HG03159 (cell line): ENCODE measurements at regions not wholly inside any gene's neighbourhood (a gene's known extent, or its start where the extent isn't known, plus 50 kb on each side); places are given as distances from the start of the nearest gene placed in this dataset.

Experiments used
- ATAC-seq: cut with Tn5 transposase; IDR thresholded peaks from one replicate; pipeline ENCODE4 v1.9.1; 2021; ENCODE audit warnings: mild to moderate bottlenecking, moderate library complexity; ENCODE audit not compliant: unreplicated experiment

DNA sequence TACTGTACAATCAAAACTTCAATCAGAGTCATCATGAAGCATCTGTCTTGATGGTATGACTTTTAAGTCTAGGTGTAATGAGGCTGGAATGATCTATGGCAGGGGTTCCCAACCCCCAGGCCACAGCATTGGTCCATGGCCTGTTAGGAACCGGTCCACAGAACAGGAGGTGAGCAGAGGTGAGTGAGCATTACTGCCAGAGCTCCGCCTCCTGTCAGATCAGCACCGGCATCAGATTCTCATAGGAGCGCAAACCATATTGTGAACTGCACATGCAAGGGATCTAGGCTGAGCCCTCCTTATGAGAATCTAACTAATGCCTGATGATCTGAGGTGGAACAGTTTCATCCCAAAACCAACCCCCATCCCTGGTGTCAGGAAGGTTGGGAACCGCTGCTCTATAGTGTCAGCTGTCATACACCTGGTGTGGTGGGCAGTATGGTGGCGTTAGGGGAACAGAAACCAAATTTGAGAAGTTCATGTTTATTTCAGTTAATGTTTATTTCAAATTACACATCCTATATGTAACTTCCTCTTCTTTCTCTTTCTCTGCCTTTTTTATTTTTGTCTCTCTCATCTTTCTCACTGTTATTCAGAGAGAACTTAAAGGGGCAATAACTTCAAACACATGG lies 432.6 kb downstream of the TNS3 start:
- ATAC-seq, result peak; percentile 69

DNA sequence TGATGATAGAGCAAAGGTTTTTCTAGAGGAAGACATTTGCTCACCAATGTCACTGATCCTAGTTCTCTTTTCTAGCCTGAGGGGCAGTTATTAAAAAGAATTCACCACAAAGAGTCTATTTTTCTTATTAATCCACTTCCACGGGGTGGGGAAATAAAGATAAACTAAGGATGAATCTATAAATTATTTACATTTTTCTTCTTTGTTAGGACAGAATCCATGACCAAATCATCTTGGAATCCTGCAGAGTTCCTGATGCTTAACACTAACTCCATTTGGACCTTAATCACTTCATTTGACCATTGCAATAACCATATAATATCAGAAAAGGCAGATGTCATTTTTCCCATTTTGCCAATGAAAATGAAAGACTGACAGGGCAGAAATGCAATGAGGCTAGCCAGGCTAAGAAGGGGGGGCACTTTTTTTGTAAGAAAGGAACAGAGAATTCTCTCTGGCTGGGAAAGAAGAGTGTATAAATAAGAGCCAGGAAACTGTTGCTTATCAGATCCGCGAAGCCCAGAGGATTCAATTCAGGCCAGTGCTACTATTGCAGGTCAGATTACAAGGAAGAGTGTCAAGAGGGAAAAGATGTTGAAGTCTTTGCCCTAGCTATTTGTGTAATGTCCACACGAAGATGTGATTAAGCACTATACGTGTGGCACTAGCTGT lies 433.2 kb downstream of the TNS3 start:
- no peak for ATAC-seq

DNA sequence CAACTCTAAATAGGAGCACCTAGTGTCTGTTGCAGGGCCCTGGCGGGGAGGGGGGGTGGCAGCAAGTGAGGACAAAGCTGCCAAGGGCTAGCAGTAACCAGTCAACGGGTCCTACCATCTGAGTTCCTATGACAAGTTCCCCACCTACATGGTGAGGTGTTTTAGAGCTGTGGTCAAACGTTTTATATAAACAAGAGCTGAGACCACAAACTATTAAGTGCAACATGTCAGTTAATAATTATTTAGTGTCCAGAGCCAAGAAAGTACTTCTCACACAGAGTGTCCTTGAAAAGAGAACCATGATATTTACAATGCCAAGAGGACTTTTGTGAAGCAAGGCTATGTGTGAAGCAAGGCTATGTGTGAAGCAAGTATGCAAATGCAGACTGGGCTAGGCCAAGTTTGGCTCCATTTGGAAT lies 434.7 kb downstream of the TNS3 start:
- ATAC-seq, result peak; percentile 43

DNA sequence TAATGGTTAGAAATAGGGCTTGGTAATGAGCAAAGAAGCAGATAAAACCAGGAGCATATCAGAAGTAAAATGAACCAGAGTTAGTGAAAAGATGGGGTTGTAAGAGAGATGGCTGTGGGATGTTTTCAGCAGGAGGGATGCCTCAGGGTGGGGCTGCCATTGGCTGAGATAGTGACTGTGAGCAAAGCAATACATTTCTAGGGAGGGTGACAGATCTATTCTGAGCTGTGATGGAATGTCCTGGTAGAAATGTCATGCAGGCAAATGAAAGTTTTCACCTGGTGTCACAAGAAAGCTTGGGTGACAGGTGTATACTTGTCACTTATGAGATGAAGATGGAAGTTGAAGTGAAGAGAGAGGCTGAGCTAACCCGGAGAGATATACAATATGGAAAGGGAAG lies 435.9 kb downstream of the TNS3 start:
- ATAC-seq, result no peak

DNA sequence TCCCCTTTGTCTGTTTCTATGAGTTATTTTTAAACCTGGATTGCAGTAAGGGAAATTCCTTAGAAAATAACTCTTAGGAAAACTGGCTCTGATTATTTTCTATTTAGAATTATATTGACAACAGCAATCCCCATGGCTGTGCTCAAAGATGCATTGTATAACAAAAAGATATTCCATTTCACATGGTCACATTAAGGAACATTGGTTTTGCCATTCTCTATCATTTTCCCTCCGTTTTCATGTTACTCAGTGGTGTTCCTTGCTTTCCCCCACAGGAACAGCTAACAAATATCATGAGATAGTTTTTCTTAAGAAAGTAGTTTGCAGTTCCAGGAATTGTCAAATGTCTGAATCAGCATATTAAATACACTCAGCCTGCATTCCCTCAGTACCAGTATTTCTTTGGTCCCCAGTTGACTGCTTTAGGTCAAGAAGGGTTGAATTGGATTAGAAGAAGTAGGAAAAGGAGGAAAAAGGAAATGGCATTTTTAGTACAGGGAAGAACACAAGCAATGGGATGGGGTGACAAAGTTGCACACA lies 436.7 kb downstream of the TNS3 start:
- ATAC-seq, result no peak

DNA sequence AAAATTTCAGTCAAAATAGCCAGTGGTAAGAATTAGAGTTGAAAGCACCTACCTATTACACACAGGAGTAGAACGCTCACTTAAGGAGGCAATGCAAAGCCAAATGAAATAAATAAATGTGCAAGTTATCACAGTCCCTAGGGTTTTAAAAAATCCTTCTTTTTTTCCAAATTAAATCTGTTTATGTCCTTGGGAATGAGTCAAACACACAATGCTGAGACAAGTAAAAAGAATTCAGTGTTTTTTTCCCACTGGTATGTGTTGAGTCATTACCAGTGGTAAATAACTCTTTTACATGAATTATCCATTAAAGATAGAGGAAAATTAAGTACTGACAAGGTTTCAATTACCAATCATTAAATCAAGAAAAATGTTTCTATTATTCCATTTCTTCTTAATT lies 438.6 kb downstream of the TNS3 start:
- ATAC-seq, result no peak

DNA sequence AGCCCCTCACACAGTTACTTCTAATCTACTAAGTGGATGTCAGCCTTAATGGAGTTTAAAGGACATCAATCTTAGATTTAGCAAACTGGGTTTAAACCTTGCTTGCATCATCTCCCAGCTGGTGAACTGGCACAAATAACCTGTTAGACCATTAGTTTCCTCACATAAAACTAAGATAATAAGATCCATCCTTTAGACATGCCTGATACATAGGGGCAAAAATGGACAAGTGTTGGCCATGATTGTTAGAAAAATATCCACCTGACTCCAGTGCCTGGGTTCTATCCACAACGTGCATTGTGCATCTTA lies 439.1 kb downstream of the TNS3 start:
- ATAC-seq, result no peak

DNA sequence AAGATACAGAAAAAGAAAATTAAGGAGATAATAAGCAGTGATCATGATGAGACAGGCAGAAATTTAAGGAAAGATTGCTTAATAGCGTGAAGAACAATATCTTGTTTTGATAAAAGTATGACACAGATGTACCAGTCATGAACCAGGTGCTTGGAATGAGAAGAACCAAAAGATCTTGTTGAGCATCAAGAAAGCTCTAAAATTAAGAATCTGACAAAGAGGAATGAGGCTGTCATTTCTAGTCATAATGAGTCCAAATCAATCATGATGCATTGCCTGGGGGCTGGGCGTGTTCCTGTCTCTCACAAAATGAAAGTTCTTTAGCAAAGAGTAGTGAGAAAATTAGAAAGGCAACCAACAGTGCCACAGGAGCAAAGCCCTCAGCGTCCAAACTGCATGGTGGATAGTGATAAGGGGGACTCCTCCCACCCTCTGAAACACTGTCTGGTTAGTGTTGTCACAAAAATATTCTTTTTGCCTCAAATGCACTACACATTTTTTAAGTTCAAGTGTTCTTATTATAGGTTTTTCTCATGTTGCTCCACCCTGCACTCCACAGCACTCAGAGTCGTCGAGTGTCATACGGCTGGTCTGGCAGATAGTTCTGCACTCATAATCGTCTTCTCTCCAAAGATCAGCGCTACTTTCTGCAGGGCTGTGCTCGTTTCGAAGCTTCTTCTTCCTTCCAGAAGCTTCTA lies 439.6 kb downstream of the TNS3 start:
- no peak for ATAC-seq

DNA sequence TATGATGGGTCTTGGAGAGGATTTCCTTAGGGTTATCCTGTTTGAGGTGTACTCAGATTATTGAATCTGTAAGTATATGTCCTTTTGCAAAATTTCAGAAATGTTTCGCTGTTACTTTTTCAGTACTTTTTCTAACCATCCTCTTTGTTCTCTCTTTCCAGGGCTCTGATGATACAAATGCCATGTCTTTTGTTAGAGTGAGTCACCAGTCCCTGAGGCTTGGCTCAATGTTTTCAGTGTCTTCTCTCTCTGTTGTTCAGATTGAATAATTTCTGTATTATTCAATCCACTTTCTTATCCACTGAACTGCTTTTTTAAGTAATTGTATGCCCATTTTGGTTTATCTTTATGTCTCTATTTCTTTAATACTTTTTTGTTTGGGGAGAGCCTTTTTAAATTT lies 449.4 kb downstream of the TNS3 start:
- ATAC-seq, result no peak

DNA sequence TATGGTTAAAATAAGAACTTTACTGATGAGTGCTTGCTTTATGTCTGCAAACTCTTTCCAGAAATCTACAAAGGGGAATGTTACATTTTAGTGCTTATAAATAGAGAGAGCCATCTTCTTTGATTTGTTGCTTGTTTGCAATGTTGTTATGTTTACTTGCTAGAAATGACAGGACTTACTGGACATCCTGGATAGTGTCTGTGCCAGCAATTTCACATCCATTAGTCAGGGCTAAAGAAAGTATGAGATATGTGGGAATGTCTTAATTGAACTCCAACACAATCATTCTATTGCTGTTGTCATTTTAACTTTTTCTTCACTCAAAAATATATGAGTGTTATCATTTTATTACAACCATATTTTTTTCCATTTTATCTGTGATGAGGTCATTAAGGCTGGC lies 453.2 kb downstream of the TNS3 start:
- ATAC-seq, result no peak

DNA sequence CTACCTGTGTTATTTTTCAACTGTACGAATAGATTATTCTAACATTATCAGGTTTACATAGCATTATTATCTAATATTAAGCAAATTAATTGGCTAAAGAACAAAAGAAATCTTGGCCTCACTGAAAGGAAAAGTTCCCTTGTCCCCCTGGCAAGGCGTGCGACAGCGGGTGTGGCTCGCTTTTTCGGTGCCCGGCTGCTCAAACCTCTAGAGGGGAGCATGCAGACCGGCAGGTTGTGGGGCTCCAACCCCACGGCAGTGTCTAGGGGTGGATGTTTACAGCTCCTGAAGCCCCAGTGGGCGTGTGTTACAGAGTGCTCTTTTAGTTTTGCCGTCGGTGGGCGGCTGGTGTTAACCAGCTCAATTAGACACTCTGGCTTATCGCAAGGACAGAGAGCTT lies 456.4 kb downstream of the TNS3 start:
- ATAC-seq, result no peak

DNA sequence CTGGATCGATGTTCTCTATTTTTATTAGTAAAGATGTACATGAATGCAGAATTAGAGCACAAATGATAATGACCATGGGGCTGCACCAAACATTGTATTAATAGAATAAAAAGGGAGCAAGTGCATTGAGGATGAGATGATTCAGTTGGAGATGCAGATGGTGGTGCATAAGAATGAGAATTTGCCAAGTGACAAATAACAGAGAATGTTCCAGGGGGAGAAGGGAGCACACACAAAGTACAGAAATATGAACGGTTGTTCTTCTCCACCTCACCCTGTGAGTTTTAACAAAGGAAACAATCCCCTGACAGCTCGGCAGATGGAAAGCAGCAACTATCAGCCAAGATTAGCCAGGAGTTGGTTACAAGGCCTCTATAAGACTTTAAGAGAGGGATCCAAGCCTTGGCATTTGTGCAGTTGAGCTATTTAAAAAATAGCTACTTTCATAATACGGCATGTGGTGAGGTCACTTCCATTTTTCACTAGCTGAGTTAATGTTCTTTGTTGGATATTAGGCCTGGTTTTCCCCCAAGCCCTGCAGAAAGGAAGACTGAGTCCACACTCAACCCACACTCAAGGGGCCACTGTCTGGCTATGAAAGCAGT lies 462.5 kb downstream of the TNS3 start:
- no peak for ATAC-seq

DNA sequence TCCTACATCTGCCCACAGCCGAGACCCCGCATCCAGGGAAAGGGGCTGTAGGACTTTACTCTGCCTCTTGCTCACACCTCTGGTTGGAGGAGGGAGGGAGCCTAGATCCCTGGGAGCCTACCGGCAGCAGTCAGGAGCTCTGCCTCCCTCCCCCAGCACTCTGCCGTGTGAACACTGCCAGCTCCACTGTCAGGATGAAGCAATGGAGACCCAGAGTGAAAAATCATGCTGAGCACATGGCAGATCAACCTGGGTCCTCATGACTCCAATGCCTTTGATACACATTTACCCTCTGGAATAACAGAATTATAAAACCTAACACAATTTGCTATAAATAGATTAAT lies 477.7 kb downstream of the TNS3 start:
- ATAC-seq, result no peak

DNA sequence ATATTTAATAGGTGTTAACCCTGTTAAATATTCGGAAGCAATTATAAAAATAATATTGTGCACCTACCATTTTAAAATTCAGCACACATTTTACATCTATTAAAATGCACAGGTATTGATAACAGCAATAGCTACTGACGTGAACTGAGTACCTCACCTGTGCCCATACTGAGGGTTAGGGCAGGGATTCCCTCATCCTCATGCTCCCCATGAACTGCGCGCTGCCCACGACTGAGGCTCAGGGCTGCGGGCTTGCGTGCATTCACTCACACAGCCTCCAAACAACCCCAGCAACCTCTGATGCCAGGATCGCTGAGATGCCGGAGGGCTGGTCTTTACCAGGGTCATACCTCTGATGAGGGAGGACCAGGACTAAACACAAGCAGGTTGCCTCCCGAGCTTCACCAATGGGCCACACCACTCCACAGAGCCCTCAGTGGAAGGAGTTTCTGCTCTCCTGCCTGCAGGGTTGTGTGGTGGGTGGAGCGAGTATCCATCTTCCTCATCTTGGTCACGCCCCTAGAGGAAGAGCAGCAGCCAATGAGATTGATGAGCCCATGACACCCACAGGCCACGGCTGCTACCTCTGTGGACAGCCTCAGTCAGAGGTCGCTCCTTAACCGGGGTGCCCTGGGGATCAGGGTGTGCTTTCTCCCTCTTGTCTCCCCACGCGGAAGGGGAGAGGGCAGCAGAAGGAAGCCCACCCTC lies 478.3 kb downstream of the TNS3 start:
- ATAC-seq, result no peak

DNA sequence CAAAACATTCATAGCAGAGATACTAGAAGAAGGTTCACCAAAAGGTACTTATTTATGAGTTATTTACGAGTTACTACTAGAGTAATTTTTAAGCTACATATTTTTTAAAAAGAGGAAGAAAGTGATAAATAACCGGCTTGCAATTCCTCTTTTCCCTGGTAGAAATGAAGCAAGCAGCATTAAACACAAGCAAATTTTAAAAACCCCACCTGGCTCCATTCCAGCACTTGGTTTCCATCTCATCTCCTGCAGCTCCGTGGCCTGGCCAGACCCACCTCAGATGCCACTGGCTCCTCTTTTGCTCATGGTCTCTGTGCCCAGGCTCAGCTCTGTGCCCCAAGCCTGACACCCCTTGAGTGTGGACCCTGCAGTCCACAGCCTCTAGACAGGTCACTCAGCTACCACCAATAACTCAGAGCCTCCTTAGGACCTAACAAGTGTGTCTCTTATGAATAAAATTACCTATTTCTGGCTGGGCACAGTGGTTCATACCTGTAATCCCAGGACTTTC lies 479.5 kb downstream of the TNS3 start:
- ATAC-seq, result no peak

DNA sequence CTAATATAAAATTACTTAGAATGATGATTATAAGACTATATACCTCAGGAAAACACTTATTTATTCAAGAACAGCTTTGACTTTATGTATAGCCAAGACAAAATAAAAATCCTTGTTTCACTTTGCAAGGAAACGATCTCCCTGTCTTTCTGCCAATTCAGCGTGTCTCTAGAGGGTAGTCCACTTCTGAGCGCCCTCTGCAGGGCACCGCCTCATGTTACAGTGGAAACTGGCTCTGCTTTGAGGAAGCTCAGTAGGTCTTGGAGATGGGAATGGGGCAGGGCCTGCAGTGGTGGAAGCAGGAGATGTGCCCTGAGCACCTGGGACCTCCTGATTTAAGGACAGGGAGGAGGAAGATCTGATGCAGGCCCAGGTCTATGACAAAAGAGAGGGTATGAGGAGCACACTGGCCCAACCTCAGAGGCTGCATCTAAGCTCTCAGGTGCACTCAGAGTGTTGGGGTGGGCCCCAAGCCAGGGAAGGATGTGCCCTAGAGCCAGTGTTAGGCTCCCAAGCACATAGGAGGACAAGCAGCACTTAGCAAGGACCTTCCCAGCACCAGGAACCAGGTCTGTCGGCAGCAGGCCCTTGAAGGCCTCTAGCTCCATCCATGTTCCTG lies 481.0 kb downstream of the TNS3 start:
- ATAC-seq, result no peak

DNA sequence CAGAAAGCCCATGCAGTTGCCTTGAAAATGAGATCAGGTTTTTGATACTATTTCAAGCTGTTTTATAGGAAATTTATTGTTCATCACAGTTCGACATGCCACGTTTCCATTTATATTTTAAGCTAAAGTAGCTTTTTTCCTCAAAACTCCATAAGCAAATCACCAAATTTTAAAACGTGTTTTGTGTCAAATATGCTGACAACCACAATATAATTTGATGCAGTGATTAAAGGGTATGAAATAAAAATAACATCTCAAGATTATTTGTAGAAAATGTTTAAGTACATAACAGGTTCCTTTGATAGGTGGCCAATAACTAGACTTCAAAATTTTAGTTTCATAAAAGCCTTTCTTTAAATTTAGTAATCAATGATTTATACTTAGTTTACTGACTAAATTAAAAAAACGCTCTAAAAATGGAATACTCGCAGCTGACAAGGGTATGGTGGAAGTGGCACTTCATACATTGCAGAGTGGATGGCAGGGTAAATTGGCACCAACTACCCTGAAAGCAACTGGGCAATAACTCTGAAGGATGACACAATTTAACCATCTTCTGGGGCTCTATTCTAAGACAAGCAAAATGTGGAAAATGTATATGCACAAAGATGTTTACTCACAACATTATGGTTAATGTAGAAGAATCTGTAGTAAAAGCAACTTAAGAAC lies 481.6 kb downstream of the TNS3 start:
- ATAC-seq, result no peak

DNA sequence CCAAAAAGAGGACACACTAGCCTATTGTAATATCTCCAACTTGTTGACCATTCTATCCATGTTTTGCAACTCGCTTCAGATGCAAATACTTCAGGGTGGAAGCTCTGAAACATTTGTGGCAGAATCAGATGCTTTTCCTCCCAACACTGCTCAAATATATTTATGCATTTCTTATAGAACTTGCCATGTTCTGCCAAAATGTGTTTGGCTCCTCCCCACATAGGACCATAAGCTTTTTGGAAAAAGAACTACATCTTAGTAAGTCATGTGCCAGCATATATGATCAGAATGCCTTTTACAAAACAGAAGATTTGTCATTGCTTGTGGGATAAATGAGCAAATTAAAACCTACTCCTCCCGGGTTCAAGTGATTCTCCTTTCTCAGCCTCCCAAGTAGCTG lies 484.5 kb downstream of the TNS3 start:
- ATAC-seq, result no peak

DNA sequence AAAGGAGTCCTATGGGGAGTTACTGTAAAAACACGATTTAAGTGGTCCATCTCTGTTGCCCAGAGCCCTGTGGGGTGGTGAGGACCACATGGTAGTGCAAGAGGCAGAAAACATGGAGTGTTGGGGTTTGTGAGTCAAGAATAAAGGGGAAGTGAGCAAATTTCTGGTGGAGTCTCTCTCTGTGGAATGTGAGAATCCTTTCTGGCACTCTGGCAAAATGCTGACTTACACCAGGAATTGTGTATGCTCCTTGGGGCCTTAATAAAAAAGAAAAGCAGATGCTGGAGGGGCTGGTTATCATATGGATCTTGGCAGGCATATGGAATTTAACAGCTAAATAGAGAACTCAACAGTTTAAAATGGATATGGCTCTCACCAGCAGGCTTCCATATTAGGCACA lies 486.0 kb downstream of the TNS3 start:
- ATAC-seq, result no peak

DNA sequence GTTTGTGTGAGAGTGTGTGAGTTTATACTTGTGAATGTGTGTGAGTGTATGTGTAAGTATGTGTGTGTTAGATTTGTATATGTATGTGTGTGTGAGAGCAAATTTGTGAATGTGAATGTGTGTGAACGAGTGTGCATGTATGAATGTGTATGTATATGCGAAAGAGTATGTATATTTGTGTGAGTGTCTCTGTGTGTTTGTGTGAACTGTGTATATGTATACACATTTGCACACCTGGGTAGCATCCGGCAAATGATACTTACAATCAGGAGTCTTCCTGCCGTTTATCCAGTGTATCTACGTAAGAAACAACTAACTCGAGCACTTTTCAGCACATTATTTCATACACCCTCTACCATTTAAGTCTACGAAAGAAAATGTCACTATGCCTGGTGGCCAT lies 487.4 kb downstream of the TNS3 start:
- ATAC-seq, result no peak
